Right ventricle myocardium superior (tissue), 1 donor: ENCODE measurements at regions not wholly inside any gene's neighbourhood (a gene's known extent, or its start where the extent isn't known, plus 50 kb on each side); places are given as distances from the start of the nearest gene placed in this dataset.

Experiments
- ATAC-seq: fragments of 200-7000 bp; cut with Tn5 transposase; one replicate; pipeline ENCODE4 v1.9.1; 2020; ENCODE audit warnings: mild to moderate bottlenecking; ENCODE audit not compliant: poor library complexity
- DNase-seq: peaks from one replicate; pipeline ENCODE4 v3.0.0-alpha.2; 2020
- intact Hi-C: fragments of 100-400 bp; cut with DNase I; formaldehyde crosslinking; loops from one replicate; pipeline ENCODE4 v1.11.2; 2022
- donor health status: DM: no; HTN: yes; CAD: no; lungs with severe emphysema.

GRCh38 chr9:115944166-115944948 lies 209.2 kb upstream of the PAPPA start:
- intact Hi-C loops, result no loop called here
- DNase-seq, result peak; percentile 86

DNA sequence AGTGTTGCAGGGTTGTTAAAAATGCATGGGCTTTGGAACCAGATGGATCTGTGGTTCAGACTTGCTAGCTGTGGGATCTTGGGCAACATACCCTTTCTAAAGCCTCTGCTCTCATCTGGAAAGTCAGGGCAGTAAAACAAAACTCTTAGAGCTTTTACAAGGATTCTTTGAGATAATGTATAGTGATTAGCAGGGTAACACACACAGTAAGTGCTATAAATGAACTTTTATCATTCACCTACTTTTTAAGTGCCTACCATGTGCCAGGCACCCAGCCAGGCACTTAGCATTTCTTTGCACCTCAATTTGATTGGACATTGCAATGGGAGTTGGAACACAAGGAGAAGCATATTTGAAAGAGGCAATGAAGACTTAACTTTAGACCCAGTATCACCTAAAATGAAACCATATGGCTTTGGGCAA lies 208.6 kb upstream of the PAPPA start:
- intact Hi-C loops, result no loop called here
- peak; percentile 77 for DNase-seq
- peak; percentile 82 for ATAC-seq

More at GRCh38 chr9:115944166-115944948, 209.2 kb upstream of the PAPPA start:
- ATAC-seq, result peak; percentile 95

GRCh38 chr9:115946530-115946929 lies 207.1 kb upstream of the PAPPA start:
- ATAC-seq (no peak), DNase-seq (no peak)
- intact Hi-C loops, result no loop called here

DNA sequence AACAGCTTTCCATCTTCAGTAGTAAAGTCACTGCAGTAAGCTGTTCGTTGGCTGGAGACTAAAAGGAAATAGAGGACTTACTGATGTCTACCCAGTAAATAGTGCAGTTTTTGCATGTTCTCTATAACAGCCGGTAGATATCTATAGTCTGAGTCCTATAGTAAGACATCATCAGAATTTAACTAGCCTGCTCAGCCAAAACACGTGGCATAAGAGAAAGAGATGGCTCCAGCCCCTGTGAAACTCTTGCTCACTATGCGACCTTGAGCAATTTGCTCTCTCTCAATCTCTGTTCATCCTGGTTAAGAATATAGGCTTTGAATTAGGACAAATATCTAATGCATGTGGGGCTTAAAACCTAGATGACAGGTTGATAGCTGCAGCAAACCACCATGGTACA lies 201.6 kb upstream of the PAPPA start:
- DNase-seq (no peak), ATAC-seq (no peak)
- intact Hi-C loops, result no loop called here

DNA sequence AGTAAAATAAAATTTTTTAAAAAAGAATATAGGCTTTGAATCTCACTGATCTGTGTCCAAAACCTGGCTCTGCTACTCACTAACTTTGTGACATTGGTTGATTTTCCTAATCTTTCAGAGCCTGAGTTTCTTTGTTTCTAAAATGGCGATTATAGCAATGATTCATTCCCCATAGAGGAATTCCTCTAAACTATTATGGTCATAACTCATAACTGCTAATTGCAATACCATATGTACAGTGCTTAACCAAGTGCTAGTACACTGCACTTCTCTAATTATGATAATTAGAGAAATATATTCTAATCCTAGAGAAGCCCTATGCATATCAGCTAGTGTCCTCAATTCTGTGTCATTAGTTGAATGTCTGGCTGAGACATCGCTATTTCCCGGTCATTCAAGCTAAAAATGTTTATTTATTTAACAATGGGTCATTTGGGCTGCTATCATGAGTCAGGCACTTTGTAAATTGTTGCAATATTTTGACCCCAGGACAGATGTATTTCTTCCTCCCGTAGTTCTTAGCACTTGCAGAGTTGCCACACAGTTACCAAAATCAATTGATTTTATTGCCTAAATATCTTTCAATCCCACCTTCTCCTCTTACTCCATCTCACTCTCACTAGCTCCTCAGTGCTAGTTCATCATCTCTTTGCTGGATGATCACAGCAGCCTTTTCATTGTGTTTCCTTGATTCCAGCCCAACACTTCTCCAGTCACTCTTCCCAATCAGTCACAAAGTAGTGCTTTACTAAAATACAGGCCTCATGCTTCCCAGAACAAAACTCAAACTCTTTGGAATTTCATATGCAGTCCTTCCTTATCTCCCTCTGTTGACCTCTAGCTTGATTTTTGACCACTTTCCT lies 200.9 kb upstream of the PAPPA start:
- intact Hi-C loops, result no loop called here

GRCh38 chr9:115956371-115956770 lies 197.2 kb upstream of the PAPPA start:
- intact Hi-C loops, result no loop called here
- DNase-seq (no peak), ATAC-seq (no peak)

More for the DNA sequence above, 200.9 kb upstream of the PAPPA start:
- ATAC-seq (no peak), DNase-seq (no peak)

GRCh38 chr9:115957585-115957984 lies 196.0 kb upstream of the PAPPA start:
- DNase-seq, result no peak
- no peak for ATAC-seq
- intact Hi-C loops, result no loop called here

DNA sequence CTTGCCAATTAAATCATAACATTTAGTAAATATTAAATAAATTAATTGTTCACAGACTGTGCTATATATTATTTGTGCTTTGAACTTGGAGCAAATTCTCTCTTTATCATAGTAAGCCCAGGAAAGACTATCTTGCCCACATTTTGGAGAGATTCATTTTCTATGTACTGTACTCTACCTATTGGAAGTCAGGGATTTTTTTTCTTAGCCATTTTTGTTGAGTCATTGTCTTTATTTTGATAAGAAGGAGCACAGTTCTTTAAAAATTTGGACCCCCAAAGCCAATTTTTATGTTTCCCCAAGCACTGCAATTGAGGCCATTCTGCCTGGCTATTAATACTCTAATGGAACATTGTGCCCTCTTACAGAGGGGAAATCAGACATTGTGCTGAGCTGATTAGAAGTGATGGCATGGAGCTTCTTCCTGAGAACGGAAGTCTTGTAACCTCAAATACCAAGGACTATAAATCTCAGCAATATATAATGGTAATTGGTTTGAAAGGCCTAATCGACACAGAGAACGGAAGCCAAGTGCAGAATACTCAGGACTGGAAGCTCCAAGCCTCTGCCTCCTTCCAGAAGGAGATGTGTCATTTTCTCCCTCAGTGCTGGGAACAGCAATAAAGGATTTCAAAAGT lies 188.8 kb upstream of the PAPPA start:
- intact Hi-C loops, result no loop called here
- no peak for DNase-seq
- no peak for ATAC-seq

GRCh38 chr9:115966660-115967059 lies 186.9 kb upstream of the PAPPA start:
- DNase-seq, result no peak
- intact Hi-C loops, result no loop called here
- no peak for ATAC-seq

GRCh38 chr9:115969096-115969495 lies 184.5 kb upstream of the PAPPA start:
- intact Hi-C loops, result no loop called here
- DNase-seq, result no peak
- no peak for ATAC-seq

- DNase-seq (no peak), ATAC-seq (no peak)
- intact Hi-C loops, result no loop called here
Measured at GRCh38 chr9:115972362-115972761, 181.2 kb upstream of the PAPPA start.

DNA sequence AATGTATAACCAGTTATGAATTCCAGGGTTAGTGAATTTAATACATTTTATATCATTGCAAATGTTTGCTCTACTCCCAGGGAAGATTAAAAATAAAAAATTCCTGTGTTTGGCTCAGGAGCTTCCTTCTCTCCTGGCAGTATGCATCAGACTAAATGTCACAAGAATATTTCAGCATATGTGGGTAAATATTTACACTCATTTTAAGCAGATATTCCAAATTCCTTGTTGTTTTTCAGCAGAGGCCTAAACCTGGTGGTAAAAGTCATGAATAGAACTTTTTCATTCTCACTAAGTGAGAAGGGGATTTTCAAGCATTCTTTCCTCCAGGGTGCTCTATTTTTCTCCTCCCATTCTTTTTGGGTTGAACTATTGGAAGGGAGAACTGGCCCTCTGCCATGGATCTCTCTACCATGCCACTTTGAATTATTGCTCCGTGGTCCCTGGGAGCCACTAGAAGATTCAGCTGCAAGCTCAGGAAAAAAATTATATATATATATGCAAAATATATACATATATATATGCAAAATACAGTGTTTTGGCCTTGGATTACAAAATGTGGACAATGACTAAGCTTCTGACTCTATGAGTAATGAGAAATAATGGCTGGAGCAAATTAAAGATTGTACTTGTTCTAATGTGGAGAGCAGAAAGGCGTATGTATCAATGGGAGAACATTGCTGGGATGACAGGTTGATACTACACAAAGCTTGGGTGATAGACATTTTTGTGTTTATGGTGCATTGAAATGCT lies 180.6 kb upstream of the PAPPA start:
- ATAC-seq (no peak), DNase-seq (no peak)
- intact Hi-C loops, result no loop called here

DNA sequence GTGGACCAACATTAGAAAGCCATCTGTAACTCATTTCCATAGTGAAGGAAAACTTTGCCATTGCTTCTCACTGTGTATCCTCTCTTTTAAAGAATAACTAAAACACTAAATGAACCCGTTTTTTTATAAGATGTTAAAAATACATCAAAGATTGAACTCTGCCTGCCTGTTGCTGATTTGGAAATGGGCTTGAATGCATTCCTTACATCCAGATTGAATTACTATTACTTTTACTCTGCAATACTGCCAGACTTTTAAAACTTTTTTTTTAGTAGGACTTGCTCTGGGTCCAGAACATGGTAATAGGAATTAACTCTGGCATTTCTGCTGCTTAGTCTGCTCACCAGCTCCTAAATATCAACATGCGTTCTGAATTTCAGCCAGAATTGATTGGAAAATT lies 176.8 kb upstream of the PAPPA start:
- intact Hi-C loops, result no loop called here
- DNase-seq (no peak), ATAC-seq (no peak)

DNA sequence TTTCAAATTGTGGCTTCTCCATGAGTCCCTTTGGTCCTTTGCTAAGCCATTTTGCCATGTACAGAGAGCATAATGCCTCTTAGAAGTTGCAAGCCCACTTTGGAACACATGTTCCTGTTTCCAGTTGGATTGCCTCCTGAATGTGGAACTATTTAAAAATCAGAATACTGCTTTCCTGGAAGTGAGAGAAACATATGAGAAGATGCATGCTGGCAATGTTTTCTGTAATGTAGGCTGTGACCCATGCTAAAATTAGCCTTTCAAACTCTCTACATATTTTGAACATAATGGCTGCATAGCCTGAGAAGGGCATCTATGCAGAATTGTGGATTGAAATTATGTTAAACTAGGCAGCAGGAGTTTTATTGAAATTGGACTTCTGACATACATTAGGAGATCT lies 175.5 kb upstream of the PAPPA start:
- ATAC-seq, result no peak
- DNase-seq, result no peak
- intact Hi-C loops, result no loop called here

DNA sequence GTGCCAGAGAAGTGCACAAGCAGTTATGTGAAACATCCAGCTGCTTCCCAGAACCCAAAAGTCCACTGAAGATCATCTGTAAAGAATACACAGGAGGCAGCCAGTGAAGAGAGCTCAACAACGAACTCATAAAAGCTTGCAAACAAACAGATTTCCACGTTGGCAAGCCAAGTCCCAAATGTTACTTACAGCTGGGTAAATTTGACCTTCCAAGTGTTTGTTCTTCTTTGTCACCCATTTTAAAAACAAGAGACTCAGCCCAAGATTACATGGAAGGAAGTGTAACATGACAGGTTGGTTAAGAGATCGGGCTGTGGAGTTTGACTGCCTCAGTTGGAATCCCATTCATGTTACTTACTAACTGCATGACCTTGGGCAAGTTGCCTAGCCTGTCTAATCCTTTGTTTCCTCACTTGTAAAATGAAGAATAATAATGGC lies 174.9 kb upstream of the PAPPA start:
- intact Hi-C loops, result no loop called here
- ATAC-seq (no peak), DNase-seq (no peak)

- intact Hi-C loops, result no loop called here
- ATAC-seq, result no peak
- DNase-seq, result no peak
Measured at GRCh38 chr9:115980054-115980453, 173.5 kb upstream of the PAPPA start.

DNA sequence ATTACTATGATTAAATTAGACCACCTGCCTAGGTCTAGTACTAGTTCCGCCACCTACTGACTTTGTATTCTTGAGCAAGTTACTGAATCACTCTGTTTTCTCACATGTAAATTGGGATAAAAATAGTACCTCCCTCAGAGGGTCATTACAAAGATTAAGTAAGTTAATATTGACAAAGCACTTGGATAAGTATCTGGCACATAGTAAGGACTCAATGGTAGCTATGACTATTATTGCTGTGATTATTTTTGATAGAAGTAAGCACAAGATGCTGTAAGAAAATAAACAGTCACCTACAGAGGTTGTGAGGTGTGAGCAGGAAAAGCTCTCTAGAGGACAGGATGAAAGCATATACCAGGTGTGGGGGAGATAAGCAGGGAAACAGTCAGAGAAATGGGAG lies 173.1 kb upstream of the PAPPA start:
- ATAC-seq (no peak), DNase-seq (no peak)
- intact Hi-C loops, result no loop called here

- ATAC-seq (no peak), DNase-seq (no peak)
- intact Hi-C loops, result no loop called here
Measured at GRCh38 chr9:115980976-115981375, 172.6 kb upstream of the PAPPA start.

DNA sequence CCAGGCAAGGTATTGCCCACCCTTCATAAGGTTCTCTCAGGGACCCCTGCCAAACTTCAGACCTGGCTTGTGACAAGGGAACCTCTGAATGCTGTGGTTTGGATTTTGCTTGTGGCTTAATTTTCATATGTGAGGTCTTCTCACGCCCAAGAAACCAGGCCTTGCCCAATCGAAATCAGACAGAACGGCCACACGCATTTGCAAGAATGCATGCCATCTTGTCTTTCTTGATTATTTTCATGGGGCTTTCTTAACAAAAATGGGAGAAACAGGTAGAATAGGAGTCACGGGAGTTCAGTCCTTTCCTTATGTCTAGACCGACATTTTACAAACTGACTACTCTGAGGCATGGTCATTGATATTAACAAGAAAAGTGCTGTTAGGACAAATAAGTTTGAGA lies 170.2 kb upstream of the PAPPA start:
- ATAC-seq, result no peak
- DNase-seq, result no peak
- intact Hi-C loops, result no loop called here
